SK-N-SH (cell line): ENCODE measurements at regions not wholly inside any gene's neighbourhood (a gene's known extent, or its start where the extent isn't known, plus 50 kb on each side); places are given as distances from the start of the nearest gene placed in this dataset.

Experiments
- NFIC ChIP-seq: IDR thresholded peaks from 2 replicates; pipeline ENCODE4 v1.4.0; 2012; ENCODE audit warnings: borderline replicate concordance
- TF ChIP-seq, protein P1 (sequence below): fragments of 200-600 bp; sonication (generic); IDR thresholded peaks from 2 replicates; pipeline ENCODE4 v1.6.1; 2017; ENCODE audit warnings: antibody characterized with exemption, mild to moderate bottlenecking, moderate library complexity
- TF ChIP-seq, protein P2 (sequence below): IDR thresholded peaks from 2 replicates; pipeline ENCODE4 v1.4.0; 2012; ENCODE audit warnings: low read depth

DNA sequence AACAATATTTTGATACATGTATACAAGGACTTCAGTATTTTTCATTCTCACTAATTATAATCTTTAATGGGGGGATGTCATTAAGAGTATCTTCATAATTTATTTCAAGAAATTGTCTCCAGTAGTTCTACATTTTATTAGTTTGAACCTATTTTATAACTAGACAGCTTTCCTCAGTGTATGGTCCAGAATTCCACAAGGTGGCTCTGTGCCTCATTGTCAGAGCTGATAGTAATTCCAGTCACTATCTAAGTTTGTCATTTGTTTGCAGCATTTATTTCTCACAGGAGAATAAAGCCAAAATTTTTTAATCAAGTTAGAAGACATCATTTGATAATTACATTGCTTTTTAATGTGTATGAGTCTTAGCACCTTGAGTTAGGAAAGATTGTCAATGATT, 1633.0 kb upstream of the PCDH20 start:
- TF ChIP-seq NFIC, result no peak
- TF ChIP-seq, protein P1, sequence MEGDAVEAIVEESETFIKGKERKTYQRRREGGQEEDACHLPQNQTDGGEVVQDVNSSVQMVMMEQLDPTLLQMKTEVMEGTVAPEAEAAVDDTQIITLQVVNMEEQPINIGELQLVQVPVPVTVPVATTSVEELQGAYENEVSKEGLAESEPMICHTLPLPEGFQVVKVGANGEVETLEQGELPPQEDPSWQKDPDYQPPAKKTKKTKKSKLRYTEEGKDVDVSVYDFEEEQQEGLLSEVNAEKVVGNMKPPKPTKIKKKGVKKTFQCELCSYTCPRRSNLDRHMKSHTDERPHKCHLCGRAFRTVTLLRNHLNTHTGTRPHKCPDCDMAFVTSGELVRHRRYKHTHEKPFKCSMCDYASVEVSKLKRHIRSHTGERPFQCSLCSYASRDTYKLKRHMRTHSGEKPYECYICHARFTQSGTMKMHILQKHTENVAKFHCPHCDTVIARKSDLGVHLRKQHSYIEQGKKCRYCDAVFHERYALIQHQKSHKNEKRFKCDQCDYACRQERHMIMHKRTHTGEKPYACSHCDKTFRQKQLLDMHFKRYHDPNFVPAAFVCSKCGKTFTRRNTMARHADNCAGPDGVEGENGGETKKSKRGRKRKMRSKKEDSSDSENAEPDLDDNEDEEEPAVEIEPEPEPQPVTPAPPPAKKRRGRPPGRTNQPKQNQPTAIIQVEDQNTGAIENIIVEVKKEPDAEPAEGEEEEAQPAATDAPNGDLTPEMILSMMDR, result peak; percentile 45
- TF ChIP-seq, protein P2, sequence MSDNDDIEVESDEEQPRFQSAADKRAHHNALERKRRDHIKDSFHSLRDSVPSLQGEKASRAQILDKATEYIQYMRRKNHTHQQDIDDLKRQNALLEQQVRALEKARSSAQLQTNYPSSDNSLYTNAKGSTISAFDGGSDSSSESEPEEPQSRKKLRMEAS, result no peak
